GM23338 (cell line): ENCODE measurements at regions not wholly inside any gene's neighbourhood (a gene's known extent, or its start where the extent isn't known, plus 50 kb on each side); places are given as distances from the start of the nearest gene placed in this dataset.

ENCODE experiments used
- ATAC-seq: fragments of 200-7000 bp; cut with Tn5 transposase; 3 replicates; pipeline ENCODE4 v1.9.1; 2020
- DNase-seq: peaks from one replicate; pipeline ENCODE4 v3.0.0-alpha.2; 2015; ENCODE audit warnings: low spot score
- H2AFZ ChIP-seq: fragments of 200-600 bp; sonication (generic); 2 replicates; pipeline ENCODE4 v1.8.0; 2016; ENCODE audit warnings: antibody characterized with exemption, mild to moderate bottlenecking, moderate library complexity
- H3F3A ChIP-seq: fragments of 200-600 bp; sonication (generic); replicated peaks from 2 replicates; pipeline ENCODE4 v1.8.0; 2017; ENCODE audit warnings: antibody characterized with exemption, mixed run types, low read depth
- H3K27ac ChIP-seq: fragments of 200-600 bp; sonication (generic); 2 replicates; pipeline ENCODE4 v1.6.1; 2016; ENCODE audit warnings: low read depth
- H3K27me3 ChIP-seq: fragments of 200-600 bp; sonication (generic); 2 replicates; pipeline ENCODE4 v1.8.0; 2016; ENCODE audit warnings: mild to moderate bottlenecking, mixed run types, moderate library complexity; ENCODE audit not compliant: insufficient read depth
- H3K36me3 ChIP-seq: fragments of 200-600 bp; sonication (generic); 2 replicates; pipeline ENCODE4 v1.8.0; 2016; ENCODE audit warnings: mild to moderate bottlenecking; ENCODE audit not compliant: insufficient read depth
- H3K4me1 ChIP-seq: fragments of 200-600 bp; sonication (generic); 2 replicates; pipeline ENCODE4 v1.8.0; 2016; ENCODE audit warnings: mild to moderate bottlenecking, moderate library complexity; ENCODE audit not compliant: insufficient read depth
- H3K4me2 ChIP-seq: fragments of 200-600 bp; sonication (generic); 2 replicates; pipeline ENCODE4 v1.7.1; 2017; ENCODE audit warnings: mixed run types
- H3K4me3 ChIP-seq: fragments of 200-600 bp; sonication (generic); 2 replicates; pipeline ENCODE4 v1.6.1; 2016; ENCODE audit warnings: mixed run types
- H3K79me2 ChIP-seq: fragments of 200-600 bp; sonication (generic); replicated peaks from 2 replicates; pipeline ENCODE4 v1.8.0; 2017; ENCODE audit warnings: mild to moderate bottlenecking; ENCODE audit not compliant: insufficient read depth
- H3K9me2 ChIP-seq: fragments of 200-600 bp; sonication (generic); 2 replicates; pipeline ENCODE4 v1.8.0; 2017; ENCODE audit not compliant: insufficient read depth
- H4K20me1 ChIP-seq: fragments of 200-600 bp; sonication (generic); replicated peaks from 2 replicates; pipeline ENCODE4 v1.8.0; 2017; ENCODE audit warnings: mild to moderate bottlenecking; ENCODE audit not compliant: insufficient read depth
- H3K27ac Mint-ChIP-seq: 2 replicates; pipeline ENCODE4 v1.8.0; 2020; ENCODE audit warnings: inconsistent platforms, mild to moderate bottlenecking, moderate library complexity, mixed read lengths
- H3K27me3 Mint-ChIP-seq: 3 replicates; pipeline ENCODE4 v1.8.0; 2022; ENCODE audit warnings: low read depth, mild to moderate bottlenecking, moderate library complexity, mixed read lengths, inconsistent platforms; ENCODE audit not compliant: insufficient read depth, poor library complexity
- H3K36me3 Mint-ChIP-seq: 3 replicates; pipeline ENCODE4 v1.8.0; 2021; ENCODE audit warnings: low read depth, mild to moderate bottlenecking, inconsistent platforms, moderate library complexity, mixed read lengths
- H3K4me1 Mint-ChIP-seq: 3 replicates; pipeline ENCODE4 v1.8.0; 2020; ENCODE audit warnings: mild to moderate bottlenecking, inconsistent platforms, mixed read lengths
- H3K4me3 Mint-ChIP-seq: 3 replicates; pipeline ENCODE4 v1.8.0; 2021; ENCODE audit warnings: moderate library complexity, mild to moderate bottlenecking, inconsistent platforms, mixed read lengths
- H3K9me3 Mint-ChIP-seq: 3 replicates; pipeline ENCODE4 v1.8.0; 2020; ENCODE audit warnings: moderate library complexity, mild to moderate bottlenecking, inconsistent platforms, mixed read lengths
- CREB1 ChIP-seq: fragments of 250-450 bp; sonication (Bioruptor Pico); IDR thresholded peaks from 2 replicates; pipeline ENCODE4 v1.5.0; 2020; ENCODE audit warnings: low read depth, mild to moderate bottlenecking, moderate library complexity
- CTCF ChIP-seq, 2 experiments: fragments of 200-600 bp in 1 of 2; sonication (generic) in 1 of 2; conservative IDR thresholded peaks; 2 replicates each; pipeline versions ENCODE4 v1.5.1 to v1.6.1; 2016 to 2017; ENCODE audit warnings: antibody characterized with exemption in 2 of 2, low read depth in 2 of 2, mild to moderate bottlenecking in 2 of 2, moderate library complexity in 1 of 2
- ETS1 ChIP-seq: IDR thresholded peaks from 2 replicates; pipeline ENCODE4 v1.6.1; 2016; ENCODE audit warnings: antibody characterized with exemption
- EZH2 ChIP-seq: fragments of 200-600 bp; sonication (generic); IDR thresholded peaks from one replicate; pipeline ENCODE4 v1.8.0; 2017; ENCODE audit warnings: antibody characterized with exemption, mild to moderate bottlenecking, low read depth; ENCODE audit not compliant: unreplicated experiment
- EZH2phosphoT487 ChIP-seq: fragments of 200-600 bp; sonication (generic); IDR thresholded peaks from one replicate; pipeline ENCODE4 v1.8.1; 2018; ENCODE audit warnings: antibody characterized with exemption; ENCODE audit not compliant: unreplicated experiment
- JUNB ChIP-seq: IDR thresholded peaks from one replicate; pipeline ENCODE4 v1.6.1; 2016; ENCODE audit warnings: antibody characterized with exemption; ENCODE audit not compliant: unreplicated experiment
- NANOG ChIP-seq: IDR thresholded peaks from 2 replicates; pipeline ENCODE4 v1.6.1; 2016; ENCODE audit warnings: antibody characterized with exemption, borderline replicate concordance
- POLR2AphosphoS5 ChIP-seq: IDR thresholded peaks from 2 replicates; pipeline ENCODE4 v1.6.1; 2016; ENCODE audit warnings: antibody characterized with exemption, low read depth
- REST ChIP-seq: IDR thresholded peaks from one replicate; pipeline ENCODE4 v1.6.1; 2018; ENCODE audit warnings: antibody characterized with exemption; ENCODE audit not compliant: unreplicated experiment
- STAT1 ChIP-seq: IDR thresholded peaks from one replicate; pipeline ENCODE4 v1.6.1; 2016; ENCODE audit warnings: antibody characterized with exemption; ENCODE audit not compliant: unreplicated experiment
- ZNF114 ChIP-seq: fragments of 250-450 bp; sonication (Bioruptor Pico); IDR thresholded peaks from 2 replicates; pipeline ENCODE4 v1.5.0; 2020; ENCODE audit warnings: mild to moderate bottlenecking, moderate library complexity
- ZNF331 ChIP-seq: fragments of 250-450 bp; sonication (Bioruptor Pico); IDR thresholded peaks from 2 replicates; pipeline ENCODE4 v1.5.0; 2020; ENCODE audit warnings: low read depth, mild to moderate bottlenecking, moderate library complexity
- ZNF462 ChIP-seq: fragments of 250-450 bp; sonication (Bioruptor Pico); IDR thresholded peaks from 2 replicates; pipeline ENCODE4 v1.5.0; 2020; ENCODE audit warnings: mild to moderate bottlenecking, moderate library complexity

GRCh38 chr17:73703917-73704316, 59.7 kb upstream of the SDK2 start:
- no peaks in the 10 kb centered on the region for H3K79me2 ChIP-seq
- H3K27me3 ChIP-seq, result no peaks in the 10 kb centered on the region
- H3K4me3 ChIP-seq, result no peak overlapping the region
- peaks cover 6% of the 10 kb centered on the region for H3K9me3 Mint-ChIP-seq
- no peak overlapping the region for H3K4me3 Mint-ChIP-seq
- TF ChIP-seq POLR2AphosphoS5, result no peak
- no peak for TF ChIP-seq REST
- no peak for TF ChIP-seq CTCF (conservative IDR thresholded peaks at IDR 0.05; ENCODE audit: low read depth in 2 of 2)
- TF ChIP-seq NANOG, result no peak
- no peak for TF ChIP-seq EZH2phosphoT487
- TF ChIP-seq ZNF462 (CRISPR knock-in tag), result no peak
- no peak for TF ChIP-seq ZNF114 (CRISPR knock-in tag)
- no peak for TF ChIP-seq ETS1
- TF ChIP-seq JUNB, result no peak
- TF ChIP-seq STAT1, result no peak
- no peak for TF ChIP-seq CREB1 (CRISPR knock-in tag)
- TF ChIP-seq ZNF331 (CRISPR knock-in tag), result no peak
- TF ChIP-seq EZH2, result no peak
- no peak overlapping the region for H3K27ac Mint-ChIP-seq
- no peaks in the 10 kb centered on the region for H3F3A ChIP-seq
- H3K27ac ChIP-seq, result no peak overlapping the region
- H3K27me3 Mint-ChIP-seq, result peaks cover 8% of the 10 kb centered on the region
- H3K9me2 ChIP-seq, result no peaks in the 10 kb centered on the region
- no peaks in the 10 kb centered on the region for H3K36me3 Mint-ChIP-seq
- no peaks in the 10 kb centered on the region for H4K20me1 ChIP-seq
- DNase-seq (no peak), ATAC-seq (no peak)
- H3K4me1 ChIP-seq, result no peaks in the 10 kb centered on the region
- H3K36me3 ChIP-seq, result no peaks in the 10 kb centered on the region
- no peak overlapping the region for H3K4me2 ChIP-seq
- H2AFZ ChIP-seq, result no peak overlapping the region
- H3K4me1 Mint-ChIP-seq, result no peaks in the 10 kb centered on the region
